Activated naive CD4-positive, alpha-beta T cell treated with anti-CD3 and anti-CD28 coated beads for 36 hours (primary cell): ENCODE measurements at regions not wholly inside any gene's neighbourhood (a gene's known extent, or its start where the extent isn't known, plus 50 kb on each side); places are given as distances from the start of the nearest gene placed in this dataset.

Experiments
- CTCF ChIA-PET: fragments of 350-600 bp; sonication (Branson Sonifier 250); formaldehyde crosslinking; loops from one replicate; lab custom pipeline; 2021; ENCODE audit warnings: antibody characterized with exemption; lab: Charles Lee
- DNase-seq: peaks from one replicate; pipeline ENCODE4 v3.0.0-alpha.2; 2020
- H3K27ac Mint-ChIP-seq: one replicate; pipeline ENCODE4 v1.8.0; 2021; ENCODE audit warnings: mild to moderate bottlenecking, mixed read lengths
- H3K27me3 Mint-ChIP-seq: one replicate; pipeline ENCODE4 v1.8.0; 2021; ENCODE audit warnings: low read depth, mixed read lengths
- H3K36me3 Mint-ChIP-seq: one replicate; pipeline ENCODE4 v1.8.0; 2021; ENCODE audit warnings: low read depth, mixed read lengths
- H3K4me1 Mint-ChIP-seq: one replicate; pipeline ENCODE4 v1.8.0; 2021; ENCODE audit warnings: low read depth, mixed read lengths
- H3K4me3 Mint-ChIP-seq: one replicate; pipeline ENCODE4 v1.8.0; 2021; ENCODE audit warnings: mild to moderate bottlenecking, moderate library complexity, mixed read lengths
- H3K9me3 Mint-ChIP-seq: one replicate; pipeline ENCODE4 v1.8.0; 2021; ENCODE audit warnings: mixed read lengths
- intact Hi-C: fragments of 100-400 bp; cut with micrococcal nuclease; formaldehyde crosslinking; loops from one replicate; pipeline ENCODE4 v1.15.1; 2023

GRCh38 chr11:30165652-30166051 lies 65.2 kb upstream of the FSHB start:
- DNase-seq = no peak
- CTCF ChIA-PET = interaction anchor here (1.0 kb wide), 1 partner anchor 19 kb away, joined by 3 read pairs; no protein-coding TSS in a partner anchor
- Mint-ChIP-seq H3K4me1 (no peaks in the 10 kb centered on the region), H3K36me3 (peaks cover 1% of the 10 kb centered on the region), H3K27me3 (no peaks in the 10 kb centered on the region), H3K9me3 (no peaks in the 10 kb centered on the region), H3K4me3 (no peak overlapping the region), H3K27ac (no peak overlapping the region)
- intact Hi-C loops = no loop called here

GRCh38 chr11:30171661-30172060 lies 59.2 kb upstream of the FSHB start:
- CTCF ChIA-PET = no interaction called here
- intact Hi-C loops = no loop called here
- DNase-seq = no peak
- Mint-ChIP-seq H3K4me1 (no peaks in the 10 kb centered on the region), H3K27ac (no peak overlapping the region), H3K36me3 (no peaks in the 10 kb centered on the region), H3K27me3 (peaks cover 2% of the 10 kb centered on the region), H3K9me3 (peaks cover 2% of the 10 kb centered on the region), H3K4me3 (no peak overlapping the region)

- H3K27ac Mint-ChIP-seq = no peak overlapping the region
- intact Hi-C loops = no loop called here
- no peak for DNase-seq
- CTCF ChIA-PET = interaction anchor here (1.1 kb wide), 1 partner anchor 13 kb away, joined by 3 read pairs; no protein-coding TSS in a partner anchor
- H3K4me3 Mint-ChIP-seq = no peak overlapping the region
- H3K4me1 Mint-ChIP-seq = no peaks in the 10 kb centered on the region
- peaks cover 2% of the 10 kb centered on the region for H3K27me3 Mint-ChIP-seq
- peaks cover 2% of the 10 kb centered on the region for H3K9me3 Mint-ChIP-seq
- no peaks in the 10 kb centered on the region for H3K36me3 Mint-ChIP-seq
These were observed 58.7 kb upstream of the FSHB start for GRCh38 chr11:30172158-30172557.

GRCh38 chr11:30172883-30173311 lies 57.9 kb upstream of the FSHB start:
- no peak for DNase-seq
- Mint-ChIP-seq H3K27ac (no peak overlapping the region), H3K4me1 (no peaks in the 10 kb centered on the region), H3K9me3 (peaks cover 2% of the 10 kb centered on the region), H3K27me3 (peaks cover 2% of the 10 kb centered on the region), H3K36me3 (no peaks in the 10 kb centered on the region), H3K4me3 (no peak overlapping the region)
- intact Hi-C loops = no loop called here
- CTCF ChIA-PET = interaction anchor here (0.6 to 1.1 kb wide), 2 partner anchors 14 to 1511 kb away, joined by 3 read pairs; no protein-coding TSS in a partner anchor

GRCh38 chr11:30174265-30175020 lies 56.4 kb upstream of the FSHB start:
- CTCF ChIA-PET = no interaction called here
- H3K4me1 Mint-ChIP-seq = no peaks in the 10 kb centered on the region
- intact Hi-C loops = no loop called here

More at GRCh38 chr11:30174265-30175020, 56.4 kb upstream of the FSHB start:
- Mint-ChIP-seq H3K36me3 (no peaks in the 10 kb centered on the region), H3K27me3 (peaks cover 2% of the 10 kb centered on the region), H3K27ac (no peak overlapping the region), H3K4me3 (no peak overlapping the region), H3K9me3 (peaks cover 2% of the 10 kb centered on the region)
- no peak for DNase-seq
